ENCODE measurements at regions not wholly inside any gene's neighbourhood (a gene's known extent, or its start where the extent isn't known, plus 50 kb on each side); places are given as distances from the start of the nearest gene placed in this dataset.

DNA sequence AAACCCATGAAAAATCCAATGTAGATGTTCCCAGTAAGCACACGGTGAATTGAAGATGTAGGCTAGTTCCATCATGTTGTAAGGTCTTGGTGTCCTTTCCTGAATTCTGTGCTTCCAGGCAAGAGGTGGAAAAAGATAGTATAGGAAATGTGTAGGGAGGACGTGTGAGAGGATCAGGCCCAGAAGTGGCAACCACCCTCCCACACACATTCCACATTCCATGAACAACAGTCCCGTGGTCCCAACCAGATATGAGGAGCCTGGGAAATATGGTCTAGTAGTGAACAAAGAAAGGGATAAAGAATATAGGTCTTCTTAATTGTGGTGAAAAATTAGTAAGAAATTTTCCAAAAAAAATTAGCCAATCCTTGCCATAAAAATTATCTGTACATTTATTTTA is 1254.2 kb upstream of the SLC10A2 start:
- DNase-seq = no peak

DNA sequence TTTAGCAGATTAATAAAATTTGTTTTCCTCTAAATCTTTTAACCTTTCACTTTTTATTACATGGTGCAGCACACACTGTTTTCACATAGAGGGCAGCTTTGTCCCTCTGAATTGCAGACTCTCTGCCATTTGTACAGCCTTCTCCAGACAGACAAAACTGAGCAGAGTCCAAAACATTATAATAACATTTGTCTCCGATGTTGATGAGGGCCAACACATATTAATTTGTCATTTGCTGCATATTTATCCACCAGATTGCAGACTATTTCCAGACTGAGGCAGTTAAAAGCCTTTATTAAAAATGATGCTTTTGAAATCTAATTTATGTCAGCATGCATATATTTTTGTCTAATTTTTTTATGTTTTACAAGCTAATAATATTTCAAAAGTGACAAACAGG is 1251.9 kb upstream of the SLC10A2 start:
- no peak for DNase-seq

DNA sequence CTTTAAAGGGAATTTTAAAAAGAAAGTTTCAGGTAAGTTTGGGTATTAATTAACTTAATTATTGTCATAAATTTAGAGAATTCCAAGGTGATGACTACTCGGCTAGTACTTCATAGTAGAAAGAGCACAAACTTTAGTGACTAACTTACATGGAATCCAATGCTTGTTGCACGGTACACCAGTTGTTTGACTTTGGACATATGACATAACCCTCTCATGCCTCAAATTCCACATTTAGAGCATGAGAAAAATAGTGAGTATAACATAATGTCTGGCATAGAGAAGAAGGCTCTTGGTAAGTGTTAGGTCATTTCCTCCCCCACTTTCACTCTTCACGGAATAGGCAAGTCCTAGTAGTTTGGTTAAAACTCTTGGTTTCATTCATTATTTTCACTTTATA is 1249.4 kb upstream of the SLC10A2 start:
- no peak for DNase-seq

DNA sequence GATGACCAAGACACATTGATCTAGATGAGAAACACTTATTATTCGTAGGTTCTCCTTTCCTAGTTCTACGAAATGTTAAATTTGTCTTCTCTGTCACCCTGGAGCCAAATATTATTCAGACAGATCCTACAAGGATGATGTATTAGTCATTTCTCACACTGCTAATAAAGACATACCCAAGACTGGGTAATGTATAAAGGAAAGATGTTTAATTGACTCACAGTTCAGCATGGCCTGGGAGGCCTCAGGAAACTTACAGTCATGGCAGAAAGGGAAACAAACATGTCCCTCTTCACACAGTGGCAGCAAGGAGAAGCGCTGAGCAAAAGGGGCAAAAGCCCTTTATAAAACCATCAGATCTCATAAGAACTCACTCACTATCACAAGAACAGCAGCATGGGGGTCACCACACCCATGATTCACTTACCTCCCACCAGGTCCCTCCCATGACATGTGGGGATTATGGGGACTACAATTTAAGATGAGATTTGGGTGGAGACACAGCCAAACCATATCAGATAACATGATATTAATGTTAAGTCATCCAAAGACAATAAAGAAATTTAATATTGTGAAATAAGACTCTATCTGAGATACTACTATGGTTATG is 1248.8 kb upstream of the SLC10A2 start:
- no peak for DNase-seq

DNA sequence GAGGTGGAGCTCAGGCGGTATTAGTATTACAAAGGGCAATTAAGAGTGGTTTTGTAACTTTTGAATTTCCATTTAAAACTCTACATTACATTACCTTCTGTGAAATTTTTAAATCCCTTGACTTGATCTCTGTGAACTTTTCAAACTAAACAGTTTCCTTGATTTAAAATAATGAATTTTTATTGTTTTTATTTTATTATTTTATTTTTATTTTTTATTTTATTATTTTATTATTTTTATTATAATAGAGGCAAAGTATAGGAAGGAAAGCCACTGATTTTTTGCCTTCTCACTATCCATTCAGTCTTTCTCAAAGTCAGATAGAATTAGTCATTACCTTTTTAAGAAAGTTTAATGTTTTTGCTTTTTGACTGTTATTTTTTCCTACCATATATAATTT is 1248.1 kb upstream of the SLC10A2 start:
- DNase-seq = no peak

DNA sequence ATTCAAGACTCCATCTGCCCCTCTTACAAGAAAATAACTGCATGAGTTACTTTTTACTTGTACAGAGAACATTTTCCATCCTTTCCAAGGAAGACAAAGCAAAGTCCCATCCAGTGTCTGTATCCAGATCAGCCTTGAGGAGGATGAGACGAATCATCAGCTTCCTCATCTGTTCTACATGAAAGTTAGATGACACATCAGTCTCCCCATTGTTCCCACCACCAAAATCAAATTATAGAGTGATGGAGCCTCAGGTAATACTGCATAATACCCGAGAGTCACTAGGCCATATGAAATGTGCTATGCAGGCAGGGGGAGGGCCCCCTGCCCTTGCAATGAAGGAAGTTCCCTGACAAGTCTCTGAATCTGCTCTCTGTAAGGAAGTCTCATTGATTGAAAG is 1244.6 kb upstream of the SLC10A2 start:
- no peak for DNase-seq

DNA sequence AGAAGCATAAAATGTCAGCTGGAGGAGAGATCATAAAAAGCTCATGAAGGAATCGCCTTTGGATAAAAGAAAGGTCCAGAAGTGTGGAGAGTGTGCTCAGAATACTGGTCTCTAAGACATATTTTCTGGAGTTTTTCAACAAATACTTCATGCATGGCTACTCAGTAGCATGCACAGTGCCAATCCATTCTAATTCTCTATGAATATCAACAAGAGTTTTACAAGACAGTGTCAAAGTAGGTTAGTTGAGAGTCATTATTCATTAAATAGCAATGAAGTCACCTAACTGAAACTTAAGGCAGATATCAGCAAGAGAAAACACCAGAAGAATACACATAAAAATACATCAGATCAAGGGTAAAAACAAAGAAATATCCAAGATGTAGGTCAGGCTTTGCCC is 1243.2 kb upstream of the SLC10A2 start:
- DNase-seq = no peak

DNA sequence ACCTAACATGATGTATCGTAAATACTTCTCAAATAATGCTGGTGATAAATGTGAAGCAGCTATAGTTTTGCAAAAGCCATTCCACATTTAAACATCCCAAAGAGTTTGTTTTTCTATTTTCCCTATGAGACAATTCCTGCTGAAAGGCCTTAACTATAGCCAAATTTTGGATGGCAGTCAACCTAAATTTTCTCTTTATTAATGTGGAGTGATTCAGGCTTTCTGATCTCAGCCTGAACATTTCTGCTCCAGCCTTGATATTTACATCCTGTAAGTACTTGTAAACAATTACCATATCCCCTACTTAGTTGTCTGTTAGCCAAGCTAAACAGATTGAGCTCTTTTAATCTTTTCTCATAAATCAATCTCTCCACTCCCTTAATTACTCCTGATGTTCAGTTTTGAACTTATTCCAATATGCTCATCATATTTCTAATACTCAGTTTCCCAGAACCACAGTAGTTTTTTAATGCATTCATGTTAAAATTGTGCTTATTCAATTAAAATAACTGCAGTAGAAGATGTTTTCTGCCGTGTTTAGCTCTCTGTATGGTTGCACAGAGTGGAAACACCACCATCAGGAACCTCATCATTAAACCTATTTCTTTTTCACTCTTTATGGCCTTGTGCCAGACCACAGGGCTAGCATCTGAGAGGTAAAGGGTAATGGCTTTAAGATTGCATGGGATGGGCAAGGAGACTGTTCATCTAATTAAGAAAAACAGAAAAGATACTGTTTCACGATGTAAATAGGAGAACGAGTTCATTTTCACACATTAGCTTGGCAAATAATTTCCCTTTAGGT is 1235.2 kb upstream of the SLC10A2 start:
- DNase-seq = no peak

DNA sequence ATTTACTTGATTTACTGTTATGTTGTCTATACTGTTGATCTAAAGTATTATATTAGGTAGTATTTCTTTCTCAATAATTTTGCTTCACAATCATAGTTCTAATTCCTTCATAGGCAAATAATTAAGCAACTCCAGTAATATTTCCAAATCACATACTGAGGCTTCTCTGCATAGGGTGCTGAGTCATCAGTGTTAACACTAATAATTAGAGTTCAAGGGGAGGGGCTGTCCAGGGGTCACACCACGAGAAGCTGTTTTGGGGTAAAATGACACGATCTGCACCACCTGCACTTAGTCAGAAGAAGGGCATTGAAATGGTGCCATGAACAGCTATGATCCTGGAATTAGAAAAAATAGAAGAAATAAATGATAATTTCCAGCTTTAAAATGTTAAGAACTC is 1230.9 kb upstream of the SLC10A2 start:
- no peak for DNase-seq

DNA sequence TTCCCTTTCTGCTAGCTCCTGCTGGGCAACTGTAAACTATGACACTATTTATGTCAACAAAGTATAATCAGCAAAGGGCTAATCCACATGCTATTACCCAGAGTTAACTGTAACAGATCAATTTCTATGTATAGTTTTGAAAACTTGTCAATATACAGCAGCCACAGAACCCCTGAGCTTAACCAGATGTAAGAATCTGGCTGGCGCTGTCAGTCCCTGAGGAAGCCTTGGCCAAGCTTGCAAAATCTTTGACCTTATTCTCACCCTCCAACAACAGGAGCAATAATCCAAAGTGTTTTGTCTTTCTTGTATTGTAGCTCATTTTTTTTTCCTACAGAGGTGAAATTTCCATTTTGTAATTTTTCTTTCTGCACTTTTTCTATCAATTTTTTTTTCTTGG is 1230.1 kb upstream of the SLC10A2 start:
- no peak for DNase-seq

DNA sequence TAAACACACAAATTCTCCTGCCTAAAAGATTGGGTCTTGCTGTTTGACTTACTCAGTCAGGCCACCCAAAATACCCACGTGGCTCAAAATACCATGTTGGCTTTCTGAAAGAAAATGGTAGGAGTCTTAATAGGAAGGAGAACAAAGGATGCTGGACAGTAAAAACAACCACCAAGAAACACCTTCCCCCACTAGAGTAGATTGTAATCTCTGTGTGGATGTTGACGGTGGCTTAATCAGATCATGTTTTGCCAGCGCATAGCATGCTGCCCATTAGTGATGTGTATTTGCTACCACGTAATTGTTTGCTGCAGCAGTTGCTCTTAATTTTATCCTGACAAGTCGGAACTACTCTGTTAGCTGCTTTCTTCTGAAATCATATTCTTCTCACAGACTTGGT is 1229.3 kb upstream of the SLC10A2 start:
- DNase-seq = no peak

DNA sequence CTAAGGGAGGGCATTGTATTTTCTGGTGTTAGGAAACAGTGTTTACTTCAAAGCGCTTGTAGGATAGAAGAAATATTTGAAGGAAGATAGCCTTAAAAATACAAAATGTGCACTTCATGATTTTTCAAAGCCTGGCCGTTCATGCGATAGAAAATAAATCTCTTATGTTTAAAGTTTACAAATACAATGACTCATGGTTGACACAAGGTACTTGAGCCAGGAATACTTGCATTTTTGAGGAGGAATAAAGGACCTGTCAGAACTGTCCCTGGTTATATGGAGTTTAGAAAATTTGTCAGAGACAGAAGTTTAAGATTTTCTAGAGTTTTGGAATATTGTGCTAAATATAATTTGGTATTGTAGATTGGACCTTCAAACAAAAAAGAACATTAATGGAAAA is 1223.2 kb upstream of the SLC10A2 start:
- no peak for DNase-seq

DNA sequence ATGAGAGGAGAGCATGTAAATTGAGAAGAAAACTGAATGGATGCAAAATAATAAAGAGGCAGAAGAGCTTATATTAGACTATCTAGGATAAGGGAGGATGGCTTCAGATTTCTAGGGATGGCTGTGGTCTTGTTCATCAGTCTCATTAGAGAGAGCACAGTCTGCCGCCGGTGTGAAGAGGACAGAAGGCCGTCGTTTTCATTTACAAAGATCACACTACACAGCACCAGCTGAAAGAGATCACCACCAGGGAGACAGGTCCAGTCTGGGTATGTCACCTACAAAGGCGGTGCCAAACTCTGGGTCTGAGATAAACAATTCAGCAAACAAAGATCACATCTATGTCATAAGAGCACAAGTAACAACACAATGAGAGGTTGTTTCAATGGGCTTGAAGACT is 1222.3 kb upstream of the SLC10A2 start:
- no peak for DNase-seq

DNA sequence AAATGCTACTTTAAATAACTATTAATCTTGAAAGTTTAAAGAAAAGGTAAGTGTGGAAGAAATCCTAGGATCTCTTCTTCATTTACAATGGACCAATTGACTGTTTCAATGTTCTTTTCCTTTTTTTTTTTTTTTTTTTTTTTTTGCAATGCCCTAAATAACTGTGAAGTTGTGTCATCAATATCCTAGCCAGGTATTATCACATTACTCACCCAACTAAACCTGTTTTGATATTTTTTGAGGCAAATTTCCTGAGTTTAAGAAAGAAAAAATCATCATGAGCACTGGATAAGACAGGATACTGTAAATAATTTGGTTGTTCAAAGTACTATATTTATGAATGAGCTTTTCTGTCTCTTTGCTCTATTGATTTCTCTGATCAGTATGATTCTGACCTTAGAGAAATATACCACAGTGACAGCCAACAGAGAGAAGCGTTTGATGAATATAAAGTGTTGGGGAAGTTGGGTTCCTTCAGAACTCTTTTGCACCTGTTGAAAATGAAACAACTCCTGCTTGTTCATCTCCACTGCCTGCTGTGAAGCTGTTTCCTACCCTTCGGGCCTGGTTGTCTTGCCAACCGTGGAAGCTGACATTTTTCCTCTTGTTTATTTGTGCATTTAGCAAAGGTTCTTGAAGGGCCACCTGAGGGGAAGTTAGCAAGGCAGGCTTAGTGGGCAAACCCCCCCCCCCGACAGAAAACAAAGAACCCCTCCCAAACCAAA is 1220.5 kb upstream of the SLC10A2 start:
- no peak for DNase-seq

DNA sequence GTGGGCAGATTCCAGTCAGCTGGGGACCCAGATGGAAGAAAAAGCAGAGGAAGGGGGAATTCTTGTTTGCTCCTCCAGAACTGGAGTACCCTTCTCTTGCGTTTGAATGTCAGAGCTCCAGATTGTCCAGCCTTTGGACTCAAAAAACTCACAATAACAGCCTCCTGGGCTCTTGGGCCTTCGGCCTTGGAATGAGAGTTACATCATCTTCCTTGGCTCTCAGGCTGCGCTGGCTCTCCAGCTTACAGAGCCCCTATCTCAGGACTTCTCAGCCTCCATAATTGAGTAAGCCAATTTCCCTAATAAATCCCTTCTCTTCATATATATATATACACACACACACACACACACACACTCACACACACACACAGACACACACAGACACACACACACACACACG is 1215.7 kb upstream of the SLC10A2 start:
- no peak for DNase-seq

DNA sequence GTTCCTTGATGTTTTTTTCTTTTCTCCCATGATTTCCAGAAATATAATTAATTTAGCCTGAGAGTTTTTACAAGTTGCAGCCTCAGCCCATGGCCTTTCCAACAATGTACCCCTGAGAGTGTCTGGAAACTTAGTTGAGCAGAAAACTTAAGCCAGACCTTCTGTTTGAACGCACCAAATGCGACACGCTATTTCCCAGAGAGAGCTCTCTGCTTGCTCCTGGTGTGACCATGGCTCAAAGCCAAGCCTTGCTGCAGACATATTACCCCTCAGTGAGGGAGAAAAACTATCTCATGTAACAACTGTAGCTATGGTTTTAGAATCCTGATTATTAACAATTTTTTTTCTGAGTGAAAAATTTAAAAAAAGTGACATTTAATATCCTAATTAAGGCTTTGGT is 1204.5 kb upstream of the SLC10A2 start:
- DNase-seq = no peak

DNA sequence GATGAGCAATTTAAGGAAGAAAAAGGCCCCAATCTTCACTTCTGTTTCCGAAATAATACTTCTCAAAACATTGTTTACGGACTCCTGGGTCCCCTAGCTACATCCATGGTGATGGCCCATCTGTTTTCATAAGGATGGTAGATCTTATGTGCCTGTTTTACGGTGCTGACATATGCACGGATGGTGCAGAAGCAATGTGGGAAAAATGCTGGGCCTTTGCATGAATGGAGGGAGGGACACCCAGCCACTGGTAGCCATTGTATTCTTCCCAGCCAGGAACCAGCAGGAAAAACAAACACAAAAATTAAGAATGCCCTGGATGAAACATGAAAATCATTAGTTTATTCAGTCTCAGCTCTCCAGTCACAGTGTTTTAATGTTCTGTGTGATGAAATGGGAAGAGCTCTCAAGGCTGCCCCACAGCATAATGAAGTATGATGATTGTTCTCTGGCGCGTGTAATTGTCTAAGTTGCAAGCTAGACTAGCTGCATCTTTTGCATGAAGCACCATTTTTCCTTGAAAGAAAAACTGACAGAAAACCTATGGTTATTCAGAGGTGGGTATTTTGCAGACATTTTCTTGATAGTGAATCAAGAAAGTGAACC is 1201.1 kb upstream of the SLC10A2 start:
- no peak for DNase-seq

DNA sequence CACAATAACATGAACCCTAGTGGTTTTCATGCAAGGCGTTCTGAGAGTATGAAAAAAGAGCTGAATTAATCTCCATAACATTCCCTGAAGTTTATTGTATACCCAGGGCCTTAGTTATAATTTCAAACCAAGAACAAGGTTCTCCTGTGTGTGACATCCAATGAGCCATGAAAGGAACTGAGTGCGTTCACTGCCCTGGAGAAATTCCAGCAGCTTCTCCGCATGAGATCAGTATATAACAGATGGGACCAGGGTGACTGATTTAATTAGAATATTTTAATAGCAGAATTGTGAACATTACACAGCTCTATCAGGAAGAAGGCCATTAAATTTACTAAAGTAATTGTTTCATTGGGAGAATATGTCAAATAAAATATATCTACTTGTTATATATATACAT is 1190.5 kb upstream of the SLC10A2 start:
- DNase-seq = no peak

DNA sequence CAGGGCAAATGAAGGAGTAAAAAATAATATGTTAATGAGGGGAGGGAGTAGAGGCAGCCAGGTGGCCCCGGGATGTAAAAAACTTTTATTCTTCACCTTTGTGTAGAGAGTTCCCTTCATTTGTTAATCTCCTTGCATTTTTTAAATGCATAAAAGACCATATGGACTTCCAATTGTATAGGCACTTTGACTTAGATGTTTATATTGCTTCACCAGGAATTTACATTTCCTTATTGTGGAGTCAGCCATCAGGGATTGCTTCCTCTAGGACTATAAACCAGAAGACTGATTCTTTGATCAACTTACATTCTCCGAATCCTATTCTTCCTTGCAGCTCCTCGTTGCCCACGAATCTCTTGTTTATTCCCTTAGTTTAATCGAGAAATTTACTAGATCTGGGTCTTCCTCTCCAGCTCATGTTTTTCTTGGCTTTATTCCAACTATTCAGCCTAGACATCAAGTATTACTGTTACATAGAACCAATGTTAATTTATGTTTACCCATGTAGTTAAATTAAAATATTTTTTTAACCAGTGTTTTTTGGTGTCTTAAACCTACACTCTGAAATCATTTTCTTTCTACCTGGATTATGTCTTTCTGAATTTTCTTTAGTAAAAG is 1187.0 kb upstream of the SLC10A2 start:
- no peak for DNase-seq

DNA sequence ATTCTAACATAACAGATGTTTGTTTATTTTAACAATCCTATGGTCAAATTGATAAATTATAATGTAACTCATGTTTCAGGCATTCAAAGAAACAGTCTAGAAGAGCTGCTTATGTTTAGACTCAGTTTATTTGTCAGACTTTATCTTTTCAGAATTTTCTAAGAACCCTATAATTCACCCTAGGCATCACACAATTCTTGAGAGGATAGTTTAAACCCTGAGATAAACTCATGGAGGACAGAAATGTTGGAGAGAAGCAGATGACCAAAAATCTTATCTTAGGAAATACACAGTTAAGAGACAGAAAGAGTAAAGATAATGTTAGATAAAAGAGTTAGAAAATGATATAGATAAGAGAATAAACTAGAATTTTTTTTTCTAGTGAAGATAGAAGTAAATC is 1185.7 kb upstream of the SLC10A2 start:
- no peak for DNase-seq

DNA sequence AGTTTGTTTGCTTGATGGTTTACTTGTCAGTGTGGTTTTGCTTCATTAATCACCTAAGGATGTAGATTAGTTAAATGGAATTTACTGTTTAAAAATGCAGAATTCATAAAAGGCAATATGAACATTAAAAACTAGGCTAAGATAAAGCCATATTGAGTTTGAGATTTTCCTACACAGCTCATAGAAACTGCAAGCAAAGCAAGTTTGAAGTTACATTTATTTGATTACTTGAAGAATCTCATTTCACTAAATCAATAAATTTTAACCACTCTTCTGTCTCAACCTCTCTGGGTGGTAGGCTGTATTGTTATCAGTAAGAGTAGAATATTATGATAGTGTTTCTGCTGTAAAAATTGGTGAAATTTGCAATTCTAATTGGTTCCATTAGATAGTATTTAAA is 1180.7 kb upstream of the SLC10A2 start:
- DNase-seq = no peak

DNA sequence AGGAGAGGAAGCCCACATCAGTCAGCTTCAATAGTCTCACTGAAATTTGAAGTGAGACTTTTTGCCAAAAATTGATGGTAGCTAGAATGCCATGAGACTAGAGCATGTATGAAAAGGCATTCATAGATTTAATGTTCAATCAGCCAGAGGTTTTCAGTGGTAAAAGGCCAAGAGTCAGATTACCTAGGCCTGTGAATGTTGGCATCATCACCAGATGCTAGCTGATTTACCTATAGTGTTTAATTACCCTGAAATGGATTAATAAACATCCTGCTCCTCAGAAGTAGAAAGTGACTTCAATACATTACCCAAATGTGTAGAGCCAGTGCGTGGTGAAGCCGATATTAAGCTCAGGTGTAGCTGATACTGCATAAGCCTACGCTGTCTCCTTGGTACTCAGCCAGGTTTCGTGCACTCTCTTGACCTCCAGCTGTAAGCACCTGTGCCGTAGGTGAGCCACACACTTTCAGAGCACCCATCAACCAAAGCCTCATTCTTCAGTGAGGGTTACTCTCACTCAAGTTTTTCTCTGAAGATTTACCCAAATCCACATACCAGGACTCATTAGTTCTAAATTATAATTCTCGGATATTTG is 1140.3 kb upstream of the SLC10A2 start:
- no peak for DNase-seq

DNA sequence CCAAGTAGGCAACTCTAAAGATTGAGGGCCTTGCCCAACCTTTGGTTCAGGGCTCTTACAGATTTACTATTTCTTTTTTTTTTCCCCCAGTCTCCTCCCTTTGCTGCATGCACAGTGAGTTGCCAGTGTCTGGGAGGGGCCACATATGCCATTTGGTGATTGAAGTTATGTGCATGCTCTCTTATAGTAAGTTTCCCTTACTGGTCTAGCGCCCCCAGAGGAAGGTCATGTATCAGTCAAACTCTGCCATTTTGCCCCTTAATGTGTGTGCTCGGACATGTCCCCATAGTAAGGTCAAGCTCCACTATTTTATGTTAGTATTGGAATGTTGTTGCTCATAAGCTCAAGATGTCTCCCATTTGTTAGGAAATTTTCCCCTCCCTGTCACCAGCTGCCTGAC is 1138.0 kb upstream of the SLC10A2 start:
- no peak for DNase-seq
